Right cardiac atrium (tissue), 5 donors: ENCODE measurements at regions not wholly inside any gene's neighbourhood (a gene's known extent, or its start where the extent isn't known, plus 50 kb on each side); places are given as distances from the start of the nearest gene placed in this dataset.

ENCODE experiments used
- ATAC-seq, 2 donors: fragments of 200-7000 bp; cut with Tn5 transposase; one replicate each; pipeline versions ENCODE4 v1.8.0 to v1.9.1; 2020; ENCODE audit warnings: moderate library complexity in 2 of 2, mild to moderate bottlenecking in 1 of 2
- DNase-seq, 3 donors: peaks; one replicate each; pipeline ENCODE4 v3.0.0-alpha.2; 2020
- H3K27ac ChIP-seq: one replicate; pipeline ENCODE4 v1.5.1; 2013; ENCODE audit warnings: mild to moderate bottlenecking, low read length, control low read depth, moderate library complexity
- H3K27me3 ChIP-seq: one replicate; pipeline ENCODE4 v1.6.1; 2013; ENCODE audit not compliant: control insufficient read depth, insufficient read depth
- H3K4me1 ChIP-seq: one replicate; pipeline ENCODE4 v1.6.1; 2013; ENCODE audit warnings: low read length; ENCODE audit not compliant: control insufficient read depth, insufficient read depth
- H3K4me3 ChIP-seq: one replicate; pipeline ENCODE4 v1.5.1; 2013; ENCODE audit warnings: low read length, control low read depth
- H3K9me3 ChIP-seq: one replicate; pipeline ENCODE4 v1.6.1; 2013; ENCODE audit warnings: low read length; ENCODE audit not compliant: control insufficient read depth
- WGBS: extraction: QIAGEN DNeasy Blood & Tissue Kit; methylation state at CpG from one replicate; pipeline ENCODE4 v1.1.7; 2013; 5-methylcytosine and 5-hydroxymethylcytosine counted together
- intact Hi-C, 4 donors: fragments of 100-400 bp; cut with DNase I; formaldehyde crosslinking; loops; one replicate each; pipeline versions ENCODE4 v1.11.0 to v1.14.0; 2022 to 2023
- donor health status: healthy with polysubstance abuse.
- donor health status: DM: no; HTN: yes; CAD: no.
- donor health status: DM: no; HTN: no; CAD: no.
- donor health status: DM: no; HTN: yes; CAD: no; lungs with severe emphysema.
- donor health status: DM: yes; HTN: yes; CAD: no.

DNA sequence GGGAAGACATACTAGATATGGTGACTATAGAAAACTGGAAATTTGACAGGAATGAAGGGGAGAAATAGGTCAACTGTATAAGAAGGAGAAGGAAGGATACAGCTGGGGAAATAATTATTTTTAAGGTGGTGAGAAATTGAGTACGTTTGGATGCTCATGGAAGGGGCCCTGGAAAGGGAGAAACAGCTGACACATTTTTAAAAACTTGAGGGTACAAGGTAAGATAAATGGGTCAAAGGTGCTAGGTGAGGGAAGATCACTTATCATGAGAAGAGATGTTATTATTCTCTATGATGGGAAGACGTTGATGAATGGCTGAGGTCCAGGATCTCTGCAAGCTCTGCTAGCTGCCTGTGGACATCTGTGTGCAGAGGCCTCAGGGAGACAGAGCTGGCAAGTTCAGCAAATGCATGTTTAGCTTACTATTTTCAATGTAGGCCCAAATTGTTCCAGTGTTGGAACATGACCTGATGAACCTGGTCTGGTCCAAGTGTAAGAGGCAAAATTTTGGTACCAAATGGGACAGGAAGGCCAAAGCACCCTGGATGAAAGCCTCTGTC, 181.7 kb downstream of the MTRR start:
- 55% methylated on average over 2 of the region's 2 CpGs for WGBS
- intact Hi-C loops: no loop called here

DNA sequence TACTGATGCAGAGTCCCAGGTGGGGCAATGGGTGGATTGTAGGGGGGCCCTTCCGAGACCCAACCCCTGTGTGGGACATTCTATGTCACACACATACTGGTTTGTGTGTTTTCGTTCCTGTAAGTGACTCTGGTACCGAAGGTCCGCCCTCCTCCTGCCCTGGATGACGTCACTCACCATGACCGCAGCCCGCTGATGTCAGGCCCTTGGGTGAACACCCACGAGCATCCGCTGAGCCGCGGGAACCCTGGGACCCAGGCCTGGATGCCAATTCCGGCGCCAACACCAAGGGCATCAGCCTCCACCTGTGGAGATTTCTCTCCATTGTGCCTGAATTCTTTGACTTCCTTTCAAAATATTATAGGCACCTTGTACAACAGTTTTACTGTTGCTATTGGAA, 184.3 kb downstream of the MTRR start:
- WGBS: 90% methylated on average over 13 of the region's 13 CpGs
- peaks cover 4% of the 10 kb centered on the region for H3K9me3 ChIP-seq
- DNase-seq (peak in 1 of 3 donors; percentile 44), ATAC-seq (no peak)
- no peak overlapping the region for H3K4me3 ChIP-seq
- H3K4me1 ChIP-seq: no peaks in the 10 kb centered on the region
- no peak overlapping the region for H3K27ac ChIP-seq
- H3K27me3 ChIP-seq: no peaks in the 10 kb centered on the region
- intact Hi-C loops: no loop called here

More for the DNA sequence above, 181.7 kb downstream of the MTRR start:
- DNase-seq (no peak), ATAC-seq (no peak)
- Histone ChIP-seq H3K27ac (no peak overlapping the region), H3K27me3 (no peaks in the 10 kb centered on the region), H3K4me1 (no peaks in the 10 kb centered on the region), H3K4me3 (no peak overlapping the region), H3K9me3 (no peaks in the 10 kb centered on the region)

DNA sequence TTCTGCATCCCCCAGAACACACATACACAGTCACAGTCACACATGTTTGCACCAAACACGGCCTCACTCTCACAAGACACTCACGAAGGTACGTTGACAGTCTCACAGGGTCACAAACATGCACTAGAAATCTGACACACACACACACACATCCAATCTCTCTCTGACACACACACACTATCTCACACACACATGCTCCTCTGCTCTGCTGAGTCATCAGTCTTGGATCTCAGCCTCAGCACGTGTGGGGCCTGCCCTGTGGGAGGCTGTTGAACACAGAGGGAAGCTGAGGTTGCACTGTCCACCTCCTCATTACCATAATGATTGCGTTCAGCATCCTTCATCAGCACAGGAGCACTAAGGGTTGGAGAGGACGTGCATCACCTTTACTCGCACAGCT, 188.8 kb downstream of the MTRR start:
- Histone ChIP-seq H3K9me3 (peaks cover 4% of the 10 kb centered on the region), H3K27me3 (no peaks in the 10 kb centered on the region), H3K4me3 (no peak overlapping the region), H3K27ac (no peak overlapping the region), H3K4me1 (no peaks in the 10 kb centered on the region)
- intact Hi-C loops: no loop called here
- 44% methylated on average over 7 of the region's 7 CpGs for WGBS
- ATAC-seq (peak in 1 of 2 donors; percentile 51), DNase-seq (no peak)

GRCh38 chr5:8058616-8059190, 189.8 kb downstream of the MTRR start:
- H3K27ac ChIP-seq: no peak overlapping the region
- 88% methylated on average over 16 of the region's 16 CpGs for WGBS
- H3K9me3 ChIP-seq: peaks cover 4% of the 10 kb centered on the region
- H3K4me3 ChIP-seq: no peak overlapping the region
- no peaks in the 10 kb centered on the region for H3K27me3 ChIP-seq
- H3K4me1 ChIP-seq: no peaks in the 10 kb centered on the region
- intact Hi-C loops: no loop called here
- ATAC-seq (no peak), DNase-seq (no peak)

GRCh38 chr5:8059337-8059736, 190.4 kb downstream of the MTRR start:
- Histone ChIP-seq H3K4me3 (no peak overlapping the region), H3K27ac (no peak overlapping the region), H3K9me3 (peaks cover 4% of the 10 kb centered on the region), H3K4me1 (no peaks in the 10 kb centered on the region), H3K27me3 (no peaks in the 10 kb centered on the region)
- intact Hi-C loops: no loop called here
- 79% methylated on average over 4 of the region's 4 CpGs for WGBS
- no peak for ATAC-seq
- no peak for DNase-seq

DNA sequence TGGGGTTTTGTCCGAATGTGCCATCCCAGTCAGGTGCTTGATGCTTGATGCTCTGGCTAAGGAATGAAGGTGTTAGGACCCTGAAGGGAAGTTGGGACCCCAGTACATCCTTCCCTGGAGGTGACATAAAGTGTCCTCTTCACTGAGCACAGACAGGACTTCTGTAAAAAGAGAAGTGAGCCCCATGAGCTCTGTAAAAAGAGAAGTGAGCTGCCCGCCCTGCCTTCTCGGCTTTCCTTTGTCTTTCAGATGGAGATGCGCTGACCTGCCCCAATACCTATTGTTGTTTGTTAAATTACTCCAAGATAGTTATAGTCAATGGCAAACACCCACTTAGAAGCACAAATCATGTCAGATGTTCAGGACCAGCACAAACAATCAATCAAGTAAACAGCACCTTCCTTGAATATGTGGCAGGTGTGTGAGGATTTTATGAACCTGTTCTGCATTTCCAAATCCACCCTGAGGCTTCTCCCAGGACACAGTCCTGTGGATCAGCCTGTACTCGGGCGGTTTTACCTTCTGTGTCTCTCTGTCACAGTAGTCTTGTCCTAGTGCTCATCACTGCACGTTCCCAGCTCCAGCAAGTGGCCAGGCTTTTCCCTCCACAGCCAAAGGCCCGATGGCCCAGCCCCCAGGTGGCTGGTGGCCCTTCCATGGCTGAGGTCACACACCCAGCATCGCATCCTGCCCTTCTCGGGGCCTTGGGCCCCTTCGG, 191.4 kb downstream of the MTRR start:
- 62% methylated on average over 11 of the region's 11 CpGs for WGBS
- no peak overlapping the region for H3K27ac ChIP-seq
- no peak overlapping the region for H3K4me3 ChIP-seq
- DNase-seq (no peak), ATAC-seq (no peak)
- H3K4me1 ChIP-seq: no peaks in the 10 kb centered on the region
- H3K9me3 ChIP-seq: peaks cover 4% of the 10 kb centered on the region
- no peaks in the 10 kb centered on the region for H3K27me3 ChIP-seq
- intact Hi-C loops: no loop called here

DNA sequence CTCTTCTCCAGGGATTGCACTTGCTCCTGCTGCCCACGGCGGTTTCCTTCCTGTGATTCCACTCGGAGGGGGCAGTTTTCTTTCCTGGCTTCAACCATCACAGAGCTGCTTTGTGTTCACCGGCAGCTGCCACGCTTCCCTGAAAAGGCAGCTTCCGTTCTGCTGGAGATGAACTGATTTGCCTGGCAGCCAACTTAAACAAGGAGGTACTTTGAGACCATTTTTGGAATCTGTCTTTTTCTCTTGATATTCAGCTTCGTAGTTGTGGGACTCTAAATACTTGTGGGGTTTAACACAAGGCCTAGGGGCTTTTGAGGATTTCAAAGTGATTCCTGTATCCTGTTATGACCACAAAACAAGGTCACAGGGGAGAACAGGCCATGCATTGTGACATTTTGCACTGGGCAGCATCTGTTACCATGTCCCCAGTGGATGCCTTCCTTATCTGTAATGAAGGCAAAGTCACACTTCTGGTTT, 192.0 kb downstream of the MTRR start:
- intact Hi-C loops: no loop called here
- Histone ChIP-seq H3K4me3 (no peak overlapping the region), H3K9me3 (peaks cover 4% of the 10 kb centered on the region), H3K27ac (no peak overlapping the region), H3K27me3 (no peaks in the 10 kb centered on the region), H3K4me1 (no peaks in the 10 kb centered on the region)
- ATAC-seq (peak; percentile 50 to 52), DNase-seq (no peak)
- 14% methylated on average over 7 of the region's 7 CpGs for WGBS

DNA sequence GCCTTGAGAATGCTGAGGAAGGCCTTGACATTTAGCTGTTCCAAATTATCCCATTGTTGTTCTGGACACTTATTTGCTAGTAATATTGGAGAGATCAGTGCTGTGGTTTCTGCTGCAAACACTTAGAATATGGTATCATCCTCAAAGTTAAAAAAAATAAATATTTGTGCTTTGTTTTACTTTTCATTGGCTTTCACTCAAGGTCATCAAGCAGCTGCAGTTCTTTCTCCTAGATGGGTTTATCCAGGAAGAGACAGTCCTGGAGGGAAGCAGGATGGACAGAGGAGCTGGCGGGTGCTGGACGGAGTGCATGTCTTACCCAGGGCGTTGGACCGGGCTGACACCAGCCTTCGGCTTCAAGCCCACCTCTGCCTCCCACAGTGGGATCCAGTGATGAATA, 193.6 kb downstream of the MTRR start:
- no peaks in the 10 kb centered on the region for H3K27me3 ChIP-seq
- no peak overlapping the region for H3K4me3 ChIP-seq
- intact Hi-C loops: no loop called here
- no peaks in the 10 kb centered on the region for H3K4me1 ChIP-seq
- ATAC-seq: no peak
- no peak overlapping the region for H3K27ac ChIP-seq
- H3K9me3 ChIP-seq: peaks cover 8% of the 10 kb centered on the region
- no peak for DNase-seq
- 77% methylated on average over 5 of the region's 5 CpGs for WGBS

- ATAC-seq (no peak), DNase-seq (no peak)
- peaks cover 8% of the 10 kb centered on the region for H3K9me3 ChIP-seq
- H3K4me3 ChIP-seq: no peak overlapping the region
- H3K4me1 ChIP-seq: no peaks in the 10 kb centered on the region
- WGBS: 76% methylated on average over 1 of the region's 1 CpG
- H3K27me3 ChIP-seq: no peaks in the 10 kb centered on the region
- intact Hi-C loops: no loop called here
- no peak overlapping the region for H3K27ac ChIP-seq
Measured at GRCh38 chr5:8068078-8068477, 199.1 kb downstream of the MTRR start.

- ATAC-seq (no peak), DNase-seq (no peak)
- Histone ChIP-seq H3K27me3 (no peaks in the 10 kb centered on the region), H3K4me1 (no peaks in the 10 kb centered on the region), H3K27ac (no peak overlapping the region), H3K4me3 (no peak overlapping the region), H3K9me3 (peaks cover 8% of the 10 kb centered on the region)
- intact Hi-C loops: no loop called here
- 33% methylated on average over 3 of the region's 3 CpGs for WGBS
Measured at GRCh38 chr5:8070138-8070537, 201.2 kb downstream of the MTRR start.

GRCh38 chr5:8079056-8079455, 210.1 kb downstream of the MTRR start:
- no peak for ATAC-seq
- intact Hi-C loops: no loop called here
- peaks cover 2% of the 10 kb centered on the region for H3K9me3 ChIP-seq
- WGBS: 55% methylated on average over 4 of the region's 4 CpGs
- H3K27ac ChIP-seq: no peak overlapping the region
- H3K27me3 ChIP-seq: no peaks in the 10 kb centered on the region
- H3K4me3 ChIP-seq: no peak overlapping the region
- no peak for DNase-seq
- no peaks in the 10 kb centered on the region for H3K4me1 ChIP-seq
